GM23338 (cell line): ENCODE measurements at regions not wholly inside any gene's neighbourhood (a gene's known extent, or its start where the extent isn't known, plus 50 kb on each side); places are given as distances from the start of the nearest gene placed in this dataset.

ENCODE experiments used
- ATAC-seq: fragments of 200-7000 bp; cut with Tn5 transposase; 3 replicates; pipeline ENCODE4 v1.9.1; 2020
- DNase-seq: peaks from one replicate; pipeline ENCODE4 v3.0.0-alpha.2; 2015; ENCODE audit warnings: low spot score
- H2AFZ ChIP-seq: fragments of 200-600 bp; sonication (generic); 2 replicates; pipeline ENCODE4 v1.8.0; 2016; ENCODE audit warnings: antibody characterized with exemption, mild to moderate bottlenecking, moderate library complexity
- H3F3A ChIP-seq: fragments of 200-600 bp; sonication (generic); replicated peaks from 2 replicates; pipeline ENCODE4 v1.8.0; 2017; ENCODE audit warnings: antibody characterized with exemption, mixed run types, low read depth
- H3K27ac ChIP-seq: fragments of 200-600 bp; sonication (generic); 2 replicates; pipeline ENCODE4 v1.6.1; 2016; ENCODE audit warnings: low read depth
- H3K27me3 ChIP-seq: fragments of 200-600 bp; sonication (generic); 2 replicates; pipeline ENCODE4 v1.8.0; 2016; ENCODE audit warnings: mild to moderate bottlenecking, mixed run types, moderate library complexity; ENCODE audit not compliant: insufficient read depth
- H3K36me3 ChIP-seq: fragments of 200-600 bp; sonication (generic); 2 replicates; pipeline ENCODE4 v1.8.0; 2016; ENCODE audit warnings: mild to moderate bottlenecking; ENCODE audit not compliant: insufficient read depth
- H3K4me1 ChIP-seq: fragments of 200-600 bp; sonication (generic); 2 replicates; pipeline ENCODE4 v1.8.0; 2016; ENCODE audit warnings: mild to moderate bottlenecking, moderate library complexity; ENCODE audit not compliant: insufficient read depth
- H3K4me2 ChIP-seq: fragments of 200-600 bp; sonication (generic); 2 replicates; pipeline ENCODE4 v1.7.1; 2017; ENCODE audit warnings: mixed run types
- H3K4me3 ChIP-seq: fragments of 200-600 bp; sonication (generic); 2 replicates; pipeline ENCODE4 v1.6.1; 2016; ENCODE audit warnings: mixed run types
- H3K79me2 ChIP-seq: fragments of 200-600 bp; sonication (generic); replicated peaks from 2 replicates; pipeline ENCODE4 v1.8.0; 2017; ENCODE audit warnings: mild to moderate bottlenecking; ENCODE audit not compliant: insufficient read depth
- H3K9me2 ChIP-seq: fragments of 200-600 bp; sonication (generic); 2 replicates; pipeline ENCODE4 v1.8.0; 2017; ENCODE audit not compliant: insufficient read depth
- H4K20me1 ChIP-seq: fragments of 200-600 bp; sonication (generic); replicated peaks from 2 replicates; pipeline ENCODE4 v1.8.0; 2017; ENCODE audit warnings: mild to moderate bottlenecking; ENCODE audit not compliant: insufficient read depth
- H3K27ac Mint-ChIP-seq: 2 replicates; pipeline ENCODE4 v1.8.0; 2020; ENCODE audit warnings: inconsistent platforms, mild to moderate bottlenecking, moderate library complexity, mixed read lengths
- H3K27me3 Mint-ChIP-seq: 3 replicates; pipeline ENCODE4 v1.8.0; 2022; ENCODE audit warnings: low read depth, mild to moderate bottlenecking, moderate library complexity, mixed read lengths, inconsistent platforms; ENCODE audit not compliant: insufficient read depth, poor library complexity
- H3K36me3 Mint-ChIP-seq: 3 replicates; pipeline ENCODE4 v1.8.0; 2021; ENCODE audit warnings: low read depth, mild to moderate bottlenecking, inconsistent platforms, moderate library complexity, mixed read lengths
- H3K4me1 Mint-ChIP-seq: 3 replicates; pipeline ENCODE4 v1.8.0; 2020; ENCODE audit warnings: mild to moderate bottlenecking, inconsistent platforms, mixed read lengths
- H3K4me3 Mint-ChIP-seq: 3 replicates; pipeline ENCODE4 v1.8.0; 2021; ENCODE audit warnings: moderate library complexity, mild to moderate bottlenecking, inconsistent platforms, mixed read lengths
- H3K9me3 Mint-ChIP-seq: 3 replicates; pipeline ENCODE4 v1.8.0; 2020; ENCODE audit warnings: moderate library complexity, mild to moderate bottlenecking, inconsistent platforms, mixed read lengths
- CREB1 ChIP-seq: fragments of 250-450 bp; sonication (Bioruptor Pico); IDR thresholded peaks from 2 replicates; pipeline ENCODE4 v1.5.0; 2020; ENCODE audit warnings: low read depth, mild to moderate bottlenecking, moderate library complexity
- CTCF ChIP-seq, 2 experiments: fragments of 200-600 bp in 1 of 2; sonication (generic) in 1 of 2; conservative IDR thresholded peaks; 2 replicates each; pipeline versions ENCODE4 v1.5.1 to v1.6.1; 2016 to 2017; ENCODE audit warnings: antibody characterized with exemption in 2 of 2, low read depth in 2 of 2, mild to moderate bottlenecking in 2 of 2, moderate library complexity in 1 of 2
- EZH2 ChIP-seq: fragments of 200-600 bp; sonication (generic); IDR thresholded peaks from one replicate; pipeline ENCODE4 v1.8.0; 2017; ENCODE audit warnings: antibody characterized with exemption, mild to moderate bottlenecking, low read depth; ENCODE audit not compliant: unreplicated experiment
- EZH2phosphoT487 ChIP-seq: fragments of 200-600 bp; sonication (generic); IDR thresholded peaks from one replicate; pipeline ENCODE4 v1.8.1; 2018; ENCODE audit warnings: antibody characterized with exemption; ENCODE audit not compliant: unreplicated experiment
- JUNB ChIP-seq: IDR thresholded peaks from one replicate; pipeline ENCODE4 v1.6.1; 2016; ENCODE audit warnings: antibody characterized with exemption; ENCODE audit not compliant: unreplicated experiment
- NANOG ChIP-seq: IDR thresholded peaks from 2 replicates; pipeline ENCODE4 v1.6.1; 2016; ENCODE audit warnings: antibody characterized with exemption, borderline replicate concordance
- POLR2AphosphoS5 ChIP-seq: IDR thresholded peaks from 2 replicates; pipeline ENCODE4 v1.6.1; 2016; ENCODE audit warnings: antibody characterized with exemption, low read depth
- STAT1 ChIP-seq: IDR thresholded peaks from one replicate; pipeline ENCODE4 v1.6.1; 2016; ENCODE audit warnings: antibody characterized with exemption; ENCODE audit not compliant: unreplicated experiment
- ZNF114 ChIP-seq: fragments of 250-450 bp; sonication (Bioruptor Pico); IDR thresholded peaks from 2 replicates; pipeline ENCODE4 v1.5.0; 2020; ENCODE audit warnings: mild to moderate bottlenecking, moderate library complexity
- ZNF331 ChIP-seq: fragments of 250-450 bp; sonication (Bioruptor Pico); IDR thresholded peaks from 2 replicates; pipeline ENCODE4 v1.5.0; 2020; ENCODE audit warnings: low read depth, mild to moderate bottlenecking, moderate library complexity
- ZNF462 ChIP-seq: fragments of 250-450 bp; sonication (Bioruptor Pico); IDR thresholded peaks from 2 replicates; pipeline ENCODE4 v1.5.0; 2020; ENCODE audit warnings: mild to moderate bottlenecking, moderate library complexity

- Histone ChIP-seq H4K20me1 (no peaks in the 10 kb centered on the region), H3K27me3 (no peaks in the 10 kb centered on the region), H3K4me1 (no peaks in the 10 kb centered on the region), H3F3A (no peaks in the 10 kb centered on the region), H3K4me2 (no peak overlapping the region), H2AFZ (no peak overlapping the region), H3K79me2 (no peaks in the 10 kb centered on the region), H3K4me3 (no peak overlapping the region), H3K9me2 (no peaks in the 10 kb centered on the region), H3K36me3 (no peaks in the 10 kb centered on the region), H3K27ac (no peak overlapping the region)
- ATAC-seq (no peak), DNase-seq (no peak)
- Mint-ChIP-seq H3K9me3 (no peaks in the 10 kb centered on the region), H3K27ac (no peak overlapping the region), H3K36me3 (no peaks in the 10 kb centered on the region), H3K27me3 (peaks cover 2% of the 10 kb centered on the region), H3K4me3 (no peak overlapping the region), H3K4me1 (peaks cover 13% of the 10 kb centered on the region)
- TF ChIP-seq JUNB = no peak
- TF ChIP-seq NANOG = no peak
- no peak for TF ChIP-seq CREB1 (CRISPR knock-in tag)
- TF ChIP-seq ZNF331 = no peak
- TF ChIP-seq POLR2AphosphoS5 = no peak
- TF ChIP-seq EZH2 = no peak
- no peak for TF ChIP-seq EZH2phosphoT487
- TF ChIP-seq ZNF462 = no peak
- no peak for TF ChIP-seq STAT1
- TF ChIP-seq ZNF114 (CRISPR knock-in tag) = no peak
- no peak for TF ChIP-seq CTCF (conservative IDR thresholded peaks at IDR 0.05; ENCODE audit: low read depth in 2 of 2)
These were observed 319.1 kb upstream of the TLE3 start for GRCh38 chr15:70416829-70417228.
